IMR-90 (cell line): ENCODE measurements at regions not wholly inside any gene's neighbourhood (a gene's known extent, or its start where the extent isn't known, plus 50 kb on each side); places are given as distances from the start of the nearest gene placed in this dataset.

ENCODE experiments used
- BHLHE40 ChIP-seq: fragments of 150-350 bp; IDR thresholded peaks from 2 replicates; pipeline ENCODE4 v1.6.1; 2016; ENCODE audit warnings: mild to moderate bottlenecking, low read depth, low read length
- CHD1 ChIP-seq: IDR thresholded peaks from 2 replicates; pipeline ENCODE4 v1.6.1; 2012; ENCODE audit warnings: low read depth, low read length, improper control_type of control experiment
- CTCF ChIP-seq: conservative IDR thresholded peaks from 2 replicates; pipeline ENCODE4 v1.5.1; 2012; ENCODE audit warnings: mild to moderate bottlenecking, low read depth, low read length, improper control_type of control experiment
- FOS ChIP-seq: fragments of 150-350 bp; IDR thresholded peaks from 2 replicates; pipeline ENCODE4 v1.6.1; 2016; ENCODE audit warnings: low read depth, low read length
- MAFK ChIP-seq: IDR thresholded peaks from 2 replicates; pipeline ENCODE4 v1.6.1; 2012; ENCODE audit warnings: low read depth, low read length, improper control_type of control experiment
- MXI1 ChIP-seq: IDR thresholded peaks from 2 replicates; pipeline ENCODE4 v1.6.1; 2012; ENCODE audit warnings: low read depth, mild to moderate bottlenecking, low read length, moderate library complexity, borderline replicate concordance
- POLR2A ChIP-seq: IDR thresholded peaks from 2 replicates; pipeline ENCODE4 v1.6.1; 2012; ENCODE audit warnings: mild to moderate bottlenecking, low read depth, low read length
- RAD21 ChIP-seq: IDR thresholded peaks from 2 replicates; pipeline ENCODE4 v1.6.1; 2012; ENCODE audit warnings: low read length, improper control_type of control experiment
- RFX5 ChIP-seq: IDR thresholded peaks from 2 replicates; pipeline ENCODE4 v1.8.0; 2012; ENCODE audit warnings: low read depth, mild to moderate bottlenecking, low read length, moderate library complexity
- SMC3 ChIP-seq: fragments of 150-350 bp; IDR thresholded peaks from 2 replicates; pipeline ENCODE4 v1.6.1; 2016; ENCODE audit warnings: low read depth, mild to moderate bottlenecking, antibody characterized with exemption, low read length, moderate library complexity
- TF ChIP-seq, protein P1 (sequence below): fragments of 150-350 bp; IDR thresholded peaks from 2 replicates; pipeline ENCODE4 v1.6.1; 2016; ENCODE audit warnings: low read depth, mild to moderate bottlenecking, low read length, moderate library complexity, borderline replicate concordance

- TF ChIP-seq CTCF (no peak), POLR2A (no peak), RAD21 (no peak), RFX5 (no peak), FOS (no peak), MXI1 (no peak), MAFK (no peak), CHD1 (no peak), SMC3 (no peak), BHLHE40 (no peak)
- TF ChIP-seq, protein P1, sequence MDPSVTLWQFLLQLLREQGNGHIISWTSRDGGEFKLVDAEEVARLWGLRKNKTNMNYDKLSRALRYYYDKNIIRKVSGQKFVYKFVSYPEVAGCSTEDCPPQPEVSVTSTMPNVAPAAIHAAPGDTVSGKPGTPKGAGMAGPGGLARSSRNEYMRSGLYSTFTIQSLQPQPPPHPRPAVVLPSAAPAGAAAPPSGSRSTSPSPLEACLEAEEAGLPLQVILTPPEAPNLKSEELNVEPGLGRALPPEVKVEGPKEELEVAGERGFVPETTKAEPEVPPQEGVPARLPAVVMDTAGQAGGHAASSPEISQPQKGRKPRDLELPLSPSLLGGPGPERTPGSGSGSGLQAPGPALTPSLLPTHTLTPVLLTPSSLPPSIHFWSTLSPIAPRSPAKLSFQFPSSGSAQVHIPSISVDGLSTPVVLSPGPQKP, result no peak
Observed at GRCh38 chr5:51202161-51202560, 181.1 kb upstream of the ISL1 start.
